CD4-positive, alpha-beta T cell treated with Interleukin-4 for 4 hours (primary cell): ENCODE measurements at regions not wholly inside any gene's neighbourhood (a gene's known extent, or its start where the extent isn't known, plus 50 kb on each side); places are given as distances from the start of the nearest gene placed in this dataset.

ENCODE experiments used
- DNase-seq: peaks from one replicate; pipeline ENCODE4 v3.0.0-alpha.2; 2020

DNA sequence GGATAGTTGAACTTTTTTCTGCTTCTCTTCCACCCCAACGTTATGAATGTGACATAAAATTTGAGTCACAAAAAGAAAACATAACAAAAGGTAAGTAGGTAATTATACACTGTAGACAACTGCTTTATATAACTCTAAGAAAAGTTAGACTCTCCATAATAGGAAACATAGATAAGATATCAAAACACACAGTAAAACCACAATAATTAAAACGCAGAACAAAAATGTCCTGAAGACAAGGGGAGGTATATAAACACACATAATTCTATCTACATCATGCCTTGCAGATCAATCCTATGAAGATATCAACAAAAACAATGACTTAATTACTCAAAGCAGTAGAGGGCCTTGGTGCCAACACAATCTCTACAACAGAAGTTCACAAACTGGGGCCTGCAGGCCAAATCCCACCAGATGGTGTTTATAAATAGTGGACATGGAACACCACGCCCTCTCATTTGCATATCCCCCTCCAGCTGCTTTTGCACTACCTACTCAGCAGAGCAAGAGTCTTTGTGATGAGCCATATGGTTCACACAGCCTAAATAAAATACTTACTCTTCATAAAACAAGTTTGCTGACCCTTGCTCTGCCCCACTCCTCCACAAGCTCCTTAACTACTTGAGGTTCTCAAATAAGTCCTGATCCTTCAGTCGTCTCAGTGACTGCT, 254.7 kb downstream of the KLF12 start:
- no peak for DNase-seq

DNA sequence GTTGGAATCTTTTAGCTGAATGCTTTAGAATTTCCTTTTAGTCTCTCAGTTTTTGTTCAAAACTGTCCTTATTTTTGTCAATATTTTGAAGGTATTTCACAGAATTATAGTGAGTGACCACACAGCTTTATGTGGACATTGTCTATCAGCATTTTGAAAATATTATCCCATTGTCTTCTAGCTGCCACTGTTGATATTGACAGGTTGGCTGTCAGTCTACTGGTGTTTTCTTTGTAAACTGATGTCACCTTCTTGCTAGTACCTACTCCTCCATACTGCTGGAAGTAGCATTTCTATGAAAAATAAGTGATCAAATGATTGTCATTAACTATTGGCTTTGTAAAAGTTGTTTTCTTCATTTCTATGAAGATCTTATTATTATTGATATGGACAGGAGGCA, 256.8 kb downstream of the KLF12 start:
- no peak for DNase-seq

DNA sequence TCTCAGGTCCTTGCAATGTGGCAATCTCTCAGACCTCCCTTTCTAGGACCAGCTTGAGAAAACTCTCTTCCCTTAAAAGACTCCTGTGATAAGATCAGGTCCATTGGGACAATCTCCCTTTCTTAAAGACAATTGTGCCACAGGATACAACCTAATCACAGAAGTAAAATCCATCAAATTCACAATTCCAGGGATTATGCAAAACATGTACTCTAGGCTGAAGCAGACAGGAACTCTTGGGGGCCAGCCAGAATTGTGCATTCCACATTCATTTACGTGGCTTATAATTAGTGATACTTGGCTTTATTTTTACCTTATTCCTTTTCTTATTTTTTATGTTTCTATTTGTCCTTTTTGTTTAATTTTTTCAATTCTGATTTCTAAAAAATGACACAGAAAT, 257.9 kb downstream of the KLF12 start:
- DNase-seq: no peak

DNA sequence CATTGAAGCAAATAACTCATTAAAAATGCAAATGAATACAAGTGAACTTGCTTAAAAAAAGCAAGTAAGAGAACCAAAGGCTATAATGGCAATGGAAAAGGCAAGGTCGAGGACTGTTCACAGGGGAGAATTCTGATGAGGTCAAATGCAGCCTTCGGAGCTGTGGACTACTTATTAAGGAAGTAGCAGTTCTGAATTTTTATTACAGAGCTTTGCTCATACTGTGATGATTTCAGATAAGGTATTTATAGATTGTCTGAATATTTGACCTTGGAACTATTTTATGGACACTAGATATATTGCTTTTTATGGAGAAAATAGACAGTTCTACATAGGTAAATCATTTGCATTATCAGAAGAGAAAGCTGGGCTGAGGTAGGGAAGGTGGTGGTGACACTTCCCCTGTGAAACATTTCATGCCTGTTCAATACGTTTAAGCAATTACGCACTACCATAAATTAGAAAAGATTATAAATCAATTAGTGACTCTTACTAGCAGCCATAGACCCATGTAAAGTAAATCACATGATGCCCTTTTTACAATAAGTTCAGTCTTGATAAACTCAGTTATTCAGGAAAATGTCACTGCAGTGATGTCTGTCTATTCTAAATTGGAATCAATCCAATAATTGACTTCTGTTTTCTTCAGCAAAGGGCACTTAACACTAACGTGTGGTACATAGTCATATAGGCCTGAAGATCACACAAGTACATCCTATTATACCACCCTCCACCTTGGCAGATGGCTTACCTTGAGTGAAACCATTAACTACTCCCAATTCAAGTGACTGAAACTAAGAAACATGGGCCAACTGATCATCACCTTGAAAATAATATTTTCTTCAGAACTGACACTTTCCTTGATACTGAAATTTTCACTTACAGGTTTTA, 260.0 kb downstream of the KLF12 start:
- no peak for DNase-seq

DNA sequence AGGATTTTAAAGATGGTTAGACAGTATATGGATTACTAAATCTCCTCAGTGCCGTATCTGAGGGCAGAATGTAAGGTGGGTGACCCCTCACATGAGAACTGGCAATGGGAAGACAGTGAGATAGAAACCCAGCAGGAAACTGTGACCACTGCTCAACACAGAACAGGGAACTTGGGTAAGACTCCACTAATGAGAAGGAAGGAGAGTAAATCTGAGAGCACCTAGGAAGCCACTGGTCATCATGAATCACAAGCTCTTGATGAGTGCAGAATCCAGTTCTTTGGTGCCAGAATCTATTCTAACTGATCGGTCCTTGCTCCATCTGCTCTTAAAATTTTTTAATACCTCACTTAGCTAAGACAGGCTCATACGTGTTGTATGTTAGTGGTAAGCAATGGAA, 261.8 kb downstream of the KLF12 start:
- DNase-seq: no peak

DNA sequence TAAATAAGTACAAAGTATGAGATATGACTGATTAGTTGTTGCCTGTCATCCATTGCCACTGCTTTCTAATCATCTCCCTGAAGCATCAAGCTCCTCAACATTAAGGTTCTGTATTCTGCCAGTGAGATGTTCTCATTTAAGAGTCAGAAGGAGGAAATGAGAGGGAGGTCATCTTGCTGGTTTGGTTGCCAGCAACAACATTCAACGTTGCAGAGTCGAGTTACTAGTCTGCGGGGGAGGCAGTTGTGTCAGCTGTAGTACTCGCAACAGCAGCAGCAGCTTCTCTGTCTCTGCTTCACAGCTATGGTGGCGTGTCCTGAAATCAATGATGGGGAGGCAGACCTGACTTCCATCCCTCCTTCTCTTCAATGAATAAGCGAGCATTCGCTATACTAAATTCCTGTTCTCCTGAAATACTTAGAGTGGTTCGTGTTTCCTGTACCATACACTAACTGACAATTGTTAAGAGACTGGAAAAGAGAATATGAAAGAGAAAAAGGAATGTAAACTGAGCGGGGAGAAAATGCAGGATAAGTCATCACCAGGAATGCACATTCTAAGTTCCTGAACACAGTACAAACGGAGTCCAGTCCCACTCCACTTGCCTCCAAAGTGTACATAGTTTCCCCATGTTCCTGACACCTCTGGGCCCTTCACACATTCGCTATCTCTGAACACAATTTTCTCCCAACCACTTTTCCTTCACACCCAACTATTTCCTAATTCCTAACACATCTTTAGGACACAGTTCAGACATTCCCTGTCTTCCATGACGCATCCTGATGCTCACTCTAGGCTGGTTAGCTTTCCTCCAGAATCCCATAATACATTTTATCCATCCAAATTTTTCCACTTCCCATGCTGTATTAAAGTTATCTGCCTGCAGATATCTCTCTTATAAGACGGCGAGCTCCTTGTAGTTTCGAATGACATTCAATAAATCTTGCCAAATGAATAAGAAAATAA, 263.0 kb downstream of the KLF12 start:
- DNase-seq: peak; percentile 35

DNA sequence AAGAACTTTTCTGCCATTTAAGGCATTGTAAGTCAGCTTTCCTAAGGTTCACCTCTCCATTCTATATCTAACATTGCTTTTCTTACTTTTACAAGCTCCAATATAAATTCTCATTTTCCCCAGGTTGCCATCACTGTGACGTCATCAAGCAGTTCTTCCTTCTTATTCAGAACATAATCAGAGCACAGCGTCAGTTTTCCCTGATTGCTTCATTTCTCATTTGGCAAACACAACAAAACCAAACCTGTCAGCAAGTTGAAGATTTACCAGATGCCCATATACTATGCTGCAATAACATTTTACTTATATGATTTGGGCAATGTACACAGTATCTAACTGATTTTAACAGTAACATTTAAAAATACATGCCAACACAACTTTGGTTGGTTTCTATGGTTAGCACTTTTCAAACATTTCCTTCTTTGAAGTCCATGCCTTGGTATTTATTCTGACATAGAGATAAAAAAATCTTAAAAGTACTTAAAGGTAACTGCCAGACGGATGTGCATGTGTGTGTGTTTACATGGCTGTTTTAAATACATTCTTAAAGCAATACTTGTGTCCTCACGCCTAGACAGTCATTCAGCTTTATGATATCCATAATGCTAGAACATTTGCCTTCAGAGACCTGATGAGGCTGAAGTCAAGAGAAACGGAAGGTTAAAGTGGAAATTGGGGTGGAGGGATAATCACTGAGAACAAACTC, 264.0 kb downstream of the KLF12 start:
- DNase-seq: peak; percentile 10

DNA sequence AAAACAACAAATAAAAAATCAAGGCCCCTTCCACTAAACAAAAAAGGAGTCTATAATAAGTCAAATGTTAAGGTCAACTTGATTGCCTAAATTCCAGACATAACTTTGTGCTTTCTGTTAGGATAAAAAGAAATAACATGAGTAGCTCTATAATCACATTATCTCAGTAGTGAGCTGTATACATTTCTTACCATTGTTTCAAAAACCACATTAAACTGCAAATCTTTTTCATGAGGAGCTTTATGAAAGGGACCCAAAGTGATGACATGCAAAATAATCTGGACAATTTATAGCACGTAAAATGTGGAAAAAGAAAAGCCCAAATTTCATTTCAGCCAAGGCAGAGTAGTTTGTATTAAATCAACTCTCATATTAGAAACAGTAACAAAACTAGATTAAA, 269.2 kb downstream of the KLF12 start:
- DNase-seq: no peak

DNA sequence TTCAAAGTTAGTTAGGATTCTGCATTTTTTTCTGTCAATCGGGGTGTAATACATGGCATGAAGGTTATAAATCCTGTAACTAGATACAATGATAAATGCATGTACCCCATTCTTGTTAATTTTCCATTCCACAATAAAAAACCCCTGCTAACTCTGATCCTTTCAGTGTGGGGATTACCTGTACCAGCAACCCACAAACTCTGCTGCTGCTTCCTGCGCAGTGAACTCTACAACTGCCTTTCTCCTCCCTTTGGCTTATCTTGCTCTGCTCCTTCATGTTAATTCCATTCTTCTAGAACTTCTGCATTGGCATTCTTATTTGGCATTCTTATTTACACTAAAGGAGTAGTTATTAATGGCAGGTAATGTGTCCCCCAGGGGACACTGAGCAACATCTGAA, 273.1 kb downstream of the KLF12 start:
- DNase-seq: peak; percentile 14

DNA sequence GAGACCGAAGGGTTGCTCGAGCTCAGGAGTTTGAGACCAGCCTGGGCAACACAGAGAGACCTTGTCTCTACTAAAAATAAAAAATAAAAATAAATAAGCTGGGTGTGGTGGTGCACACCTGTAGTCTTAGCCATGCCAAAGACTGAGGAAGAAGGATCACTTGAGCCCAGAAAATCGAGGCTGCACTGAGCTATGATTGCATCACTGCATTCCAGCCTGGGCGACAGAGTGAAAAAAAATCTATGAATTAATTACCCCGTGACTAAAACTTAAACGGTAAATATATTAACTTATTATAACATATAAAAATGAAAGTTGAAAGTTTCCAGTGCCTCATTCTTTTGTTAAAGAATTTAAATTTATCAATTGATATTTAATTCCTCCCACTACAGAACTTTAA, 273.7 kb downstream of the KLF12 start:
- no peak for DNase-seq

DNA sequence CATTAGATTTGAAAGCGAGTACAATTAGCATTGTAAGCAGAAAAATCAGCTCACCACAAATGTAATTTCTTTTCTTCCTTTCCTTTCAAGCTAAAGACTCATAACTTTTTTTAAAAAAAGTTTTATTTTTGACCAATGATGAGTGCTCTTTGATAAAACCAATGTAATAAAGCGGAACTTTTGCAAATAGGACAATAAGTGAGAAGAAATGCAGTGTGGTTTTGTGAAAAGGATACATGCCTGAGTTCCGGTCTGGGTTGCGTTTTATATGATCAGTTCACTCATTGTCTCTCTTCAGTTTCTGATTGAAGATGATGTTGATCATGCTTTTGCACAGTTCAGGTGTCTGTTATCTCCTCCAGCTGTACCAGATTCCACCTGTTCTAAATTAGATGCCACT, 274.4 kb downstream of the KLF12 start:
- peak; percentile 67 for DNase-seq

DNA sequence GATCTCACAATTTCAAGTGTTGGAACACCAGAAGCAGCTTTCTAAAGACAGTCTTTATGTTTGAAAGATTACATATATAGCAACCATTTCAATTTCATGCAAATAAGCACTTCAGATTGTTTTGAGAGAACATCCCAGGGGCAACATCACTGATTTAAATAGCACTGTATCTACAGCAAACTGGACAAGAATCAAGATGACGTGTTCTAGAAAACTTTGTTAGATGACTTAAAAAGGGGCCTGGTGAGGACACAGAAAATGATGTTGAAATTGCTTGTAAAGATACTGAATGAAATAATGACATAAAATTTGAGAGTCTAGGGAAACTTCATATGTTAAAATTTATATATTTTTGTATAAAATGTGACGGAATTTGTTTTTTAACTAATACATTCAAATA, 277.1 kb downstream of the KLF12 start:
- DNase-seq: no peak

DNA sequence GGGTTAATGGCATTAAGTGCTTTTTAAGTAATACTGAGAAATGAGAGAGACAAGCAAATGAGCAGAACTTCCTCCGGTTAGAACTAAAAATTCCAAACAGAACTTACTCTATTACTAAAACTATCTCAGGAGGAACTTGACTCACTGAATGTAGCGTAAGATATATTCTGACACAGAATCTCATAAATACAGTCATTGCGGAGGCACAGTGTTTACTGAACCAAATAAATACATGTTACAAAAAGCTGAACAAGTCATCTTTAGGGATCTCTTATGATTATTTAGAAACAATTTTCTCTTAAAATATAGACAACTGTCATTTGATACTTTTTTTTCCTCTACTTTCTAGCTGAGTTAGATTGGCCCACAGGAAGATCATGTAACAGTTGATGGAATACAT, 283.1 kb downstream of the KLF12 start:
- DNase-seq: no peak

DNA sequence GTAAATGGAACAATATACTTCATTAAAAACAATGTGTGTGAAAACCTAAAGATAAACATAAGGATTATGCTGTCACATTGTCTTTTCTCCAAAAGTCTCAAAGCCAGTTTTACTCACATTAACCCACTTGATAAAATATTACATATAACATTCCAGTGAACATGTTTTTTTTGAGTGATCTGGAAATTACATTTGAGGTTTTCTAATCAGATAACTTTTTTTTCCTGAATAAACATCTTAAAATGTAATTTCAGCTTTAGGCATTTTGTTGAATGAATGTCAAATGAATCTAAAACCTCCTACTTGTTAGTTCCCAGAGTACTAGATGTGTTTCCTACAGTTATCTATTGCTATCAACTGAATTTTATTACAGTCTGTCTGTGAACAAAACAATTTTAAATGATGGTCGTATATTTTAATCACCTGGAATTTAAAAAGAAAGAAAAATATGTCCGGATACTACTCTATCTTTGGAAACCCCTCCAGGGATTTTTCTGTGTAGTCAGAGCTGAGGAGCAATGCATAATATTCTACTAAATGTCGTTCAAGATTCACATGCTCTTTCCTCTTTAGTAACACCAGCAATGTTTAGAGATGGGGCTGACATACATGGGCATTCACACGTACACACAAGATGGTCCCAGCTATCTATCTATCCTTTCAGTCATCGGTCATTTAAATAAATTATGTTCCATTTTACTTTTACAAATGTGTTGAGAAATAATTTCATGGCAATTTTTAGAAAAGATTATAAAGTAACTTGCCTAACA, 283.9 kb downstream of the KLF12 start:
- no peak for DNase-seq

DNA sequence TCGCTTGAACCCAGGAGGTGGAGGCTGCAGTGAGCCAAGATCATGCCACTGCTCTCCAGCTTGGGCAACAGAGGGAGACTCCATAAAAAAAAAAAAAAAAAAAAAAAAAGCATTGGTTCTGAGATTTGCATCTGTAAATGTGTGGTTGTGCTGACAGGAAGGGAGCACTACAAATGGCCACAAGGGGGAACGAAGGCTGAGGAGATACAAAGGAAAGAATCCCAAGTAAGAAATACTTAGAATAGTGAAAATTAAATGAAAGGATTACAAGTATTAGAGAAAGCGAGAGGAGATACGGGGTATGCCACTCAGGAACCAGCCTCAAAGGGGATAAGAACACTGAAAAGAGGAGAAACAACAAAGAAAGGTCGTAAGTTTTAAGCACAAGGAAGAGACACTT, 284.9 kb downstream of the KLF12 start:
- peak; percentile 25 for DNase-seq

DNA sequence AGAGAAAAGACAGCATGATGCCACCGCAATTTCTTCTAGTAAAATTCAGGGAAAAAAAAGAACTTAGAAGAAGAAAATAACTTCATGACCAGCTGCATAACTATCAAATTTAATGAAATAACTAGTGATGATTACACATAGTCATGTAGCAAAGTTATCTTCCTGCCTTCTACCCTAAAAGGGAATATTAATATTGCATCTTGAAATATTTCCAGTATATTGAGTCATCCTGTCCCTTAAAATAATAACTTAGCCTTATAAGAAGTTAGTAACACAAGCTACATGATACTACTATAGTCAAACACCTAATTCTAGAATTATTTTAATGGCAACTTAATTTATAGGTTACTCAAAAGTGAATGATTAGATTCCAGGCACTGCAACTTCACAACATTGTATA, 289.2 kb downstream of the KLF12 start:
- DNase-seq: no peak

DNA sequence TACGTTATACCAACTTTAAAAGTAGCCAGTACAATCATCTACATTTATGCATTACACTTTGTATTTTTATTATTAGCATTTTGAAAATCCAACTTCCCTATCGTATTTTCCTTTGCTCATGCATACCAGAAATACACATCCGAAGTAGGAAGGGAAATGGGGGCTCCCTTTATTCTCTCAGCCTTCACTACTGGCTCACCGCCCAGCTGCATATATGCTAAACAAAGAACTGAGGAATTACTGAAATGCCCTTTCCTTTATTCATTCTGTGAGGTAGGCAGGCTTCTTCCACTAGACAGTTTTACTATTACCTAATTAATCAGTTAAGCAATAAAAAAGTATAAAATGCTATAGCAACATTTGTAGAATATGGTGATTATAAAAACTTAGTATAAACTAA, 291.6 kb downstream of the KLF12 start:
- no peak for DNase-seq

DNA sequence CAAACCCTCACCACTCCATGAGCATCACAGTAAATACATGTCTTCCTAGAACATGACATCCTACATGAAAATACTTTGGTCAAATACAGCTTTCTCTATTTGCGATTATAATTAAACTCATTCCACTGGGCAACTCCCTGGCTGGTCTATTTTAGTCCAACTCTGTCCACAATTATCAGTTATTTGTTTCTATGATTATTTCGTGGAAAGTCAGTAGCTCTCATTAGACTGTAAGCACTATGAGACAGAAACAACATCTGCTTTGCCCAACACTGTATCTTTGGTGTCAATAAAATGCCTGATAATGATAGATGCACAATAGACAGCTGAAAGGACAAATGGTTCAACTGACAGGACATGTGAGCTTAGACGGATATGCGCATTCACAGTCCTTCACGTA, 292.0 kb downstream of the KLF12 start:
- DNase-seq: no peak

DNA sequence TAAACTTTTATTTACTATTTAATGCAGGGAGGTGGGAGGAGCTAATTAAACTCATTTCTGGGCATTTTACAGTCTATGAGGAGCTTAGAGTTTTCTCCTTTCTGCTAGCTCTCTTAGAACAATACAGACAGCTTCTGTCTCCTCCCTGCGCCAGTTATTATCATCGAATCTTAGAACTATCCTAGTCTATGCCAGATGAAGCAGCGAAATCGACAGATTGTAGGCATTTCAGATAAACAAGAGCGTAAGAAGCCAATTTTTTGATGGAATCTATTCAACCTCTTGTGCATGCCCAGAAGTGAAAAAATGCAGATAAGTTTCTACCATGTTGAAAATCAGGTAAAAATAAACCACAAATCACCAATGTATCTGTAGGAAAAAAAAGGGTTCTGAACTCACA, 297.1 kb downstream of the KLF12 start:
- no peak for DNase-seq

DNA sequence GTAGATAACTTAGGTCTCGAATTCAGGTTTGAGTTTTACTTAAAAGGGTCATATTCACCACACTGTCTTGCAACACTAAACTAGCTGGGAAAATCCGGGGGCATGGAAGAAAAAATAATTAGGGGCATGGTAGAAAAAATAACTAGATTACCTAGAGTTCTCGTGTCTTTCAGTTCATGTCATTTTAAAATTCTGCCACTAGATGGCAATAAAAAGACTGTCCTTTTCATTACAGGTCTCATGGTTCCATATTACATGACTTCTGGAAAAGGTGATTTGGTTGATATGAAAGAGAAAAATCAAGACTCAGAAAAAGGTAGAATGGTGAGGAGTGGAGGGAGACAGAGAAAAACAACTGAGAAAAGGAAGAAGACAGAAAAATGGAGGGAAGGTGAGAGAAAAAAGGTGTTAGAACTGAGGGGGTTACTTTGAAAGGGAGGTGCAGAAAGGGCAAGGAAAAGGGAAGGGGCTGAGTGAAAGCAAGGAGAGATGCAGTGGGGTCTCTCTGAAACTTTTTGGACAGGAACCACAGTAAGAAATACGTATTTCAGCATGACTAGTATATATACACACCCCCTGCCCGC, 299.0 kb downstream of the KLF12 start:
- peak; percentile 65 for DNase-seq

DNA sequence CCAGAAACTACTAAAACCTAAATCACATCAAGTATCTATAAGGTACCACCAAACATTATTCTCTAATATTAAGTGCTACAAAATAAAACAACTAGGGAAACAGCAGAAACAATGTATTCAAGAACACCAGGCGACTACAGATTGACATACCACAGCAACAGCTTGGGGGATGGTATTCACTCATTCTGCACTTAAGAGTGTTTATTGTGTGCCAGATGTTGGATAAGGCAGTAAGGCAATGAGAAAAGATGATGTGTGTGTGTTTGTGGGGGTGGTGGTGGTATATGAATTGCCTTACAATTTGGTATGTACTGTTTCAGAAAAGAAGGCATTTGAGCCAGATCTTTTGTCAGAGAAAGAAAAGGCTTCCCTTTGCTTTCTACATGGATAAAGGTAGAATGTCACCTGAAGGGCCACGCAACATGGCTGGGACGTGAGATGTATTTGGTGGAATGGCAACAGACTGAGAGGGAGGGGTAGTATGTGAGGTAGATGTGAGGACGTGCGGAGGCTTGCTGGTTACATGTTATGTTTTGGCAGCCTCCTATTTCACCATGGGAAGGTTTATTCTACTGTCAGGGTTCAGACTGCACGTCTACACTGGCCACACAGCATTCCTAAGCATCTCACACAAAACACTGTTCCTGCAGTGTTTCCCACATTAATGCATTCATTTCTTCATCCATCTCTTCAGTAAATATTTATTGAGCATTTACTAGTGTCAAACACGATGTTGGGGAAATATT, 300.7 kb downstream of the KLF12 start:
- DNase-seq: no peak
